IMR-90 (cell line): ENCODE measurements at regions not wholly inside any gene's neighbourhood (a gene's known extent, or its start where the extent isn't known, plus 50 kb on each side); places are given as distances from the start of the nearest gene placed in this dataset.

Experiments used
- ATAC-seq: fragments of 200-7000 bp; cut with Tn5 transposase; 2 replicates; pipeline ENCODE4 v1.9.1; 2020; ENCODE audit warnings: low read depth, mild to moderate bottlenecking, moderate library complexity
- BruUV-seq: library from RNA; stranded (reverse); fragments of 400-500 nt; replicated peaks from 2 replicates; lab custom pipeline; 2021; lab: Mats Ljungman, UMichigan
- CTCF ChIA-PET: fragments of 300-600 bp; formaldehyde crosslinking; extraction: SDS; loops from one replicate; lab custom pipeline; 2021; ENCODE audit warnings: antibody characterized with exemption; lab: Yijun Ruan, JAX
- POLR2A ChIA-PET: fragments of 300-600 bp; sonication (Branson Sonifier 250); formaldehyde crosslinking; loops from one replicate; lab custom pipeline; 2022; ENCODE audit warnings: antibody characterized with exemption; ENCODE audit not compliant: unreplicated experiment; lab: Charles Lee
- DNase-seq: peaks from one replicate; pipeline ENCODE4 v3.0.0; 2013
- H2AFZ ChIP-seq: replicated peaks from 2 replicates; pipeline ENCODE3; 2013; ENCODE audit warnings: low read length, mild to moderate bottlenecking; ENCODE audit not compliant: poor library complexity
- H2AK5ac ChIP-seq: 2 replicates; pipeline ENCODE4 v1.6.1; 2013; ENCODE audit warnings: low read depth, low read length, inconsistent platforms
- H2AK9ac ChIP-seq: replicated peaks from 2 replicates; pipeline ENCODE3; 2013; ENCODE audit warnings: mild to moderate bottlenecking, low read depth, low read length, moderate library complexity; ENCODE audit not compliant: poor library complexity
- H2BK120ac ChIP-seq: 2 replicates; pipeline ENCODE4 v1.6.1; 2013; ENCODE audit warnings: low read depth, low read length, inconsistent platforms
- H2BK15ac ChIP-seq: 3 replicates; pipeline ENCODE4 v1.6.1; 2013; ENCODE audit warnings: low read depth, low read length, inconsistent platforms
- H2BK20ac ChIP-seq: 2 replicates; pipeline ENCODE4 v1.6.1; 2013; ENCODE audit warnings: low read depth, mild to moderate bottlenecking, inconsistent platforms, low read length, moderate library complexity
- H2BK5ac ChIP-seq: 2 replicates; pipeline ENCODE4 v1.6.1; 2013; ENCODE audit warnings: mild to moderate bottlenecking, low read depth, low read length, inconsistent platforms; ENCODE audit not compliant: poor library complexity, severe bottlenecking
- H3K14ac ChIP-seq: replicated peaks from 2 replicates; pipeline ENCODE4 v1.6.1; 2013; ENCODE audit warnings: low read depth, low read length, inconsistent platforms
- H3K18ac ChIP-seq: 2 replicates; pipeline ENCODE4 v1.6.1; 2013; ENCODE audit warnings: low read depth, low read length, control low read depth
- H3K23ac ChIP-seq: 2 replicates; pipeline ENCODE4 v1.6.1; 2013; ENCODE audit warnings: low read depth, low read length, inconsistent platforms
- H3K27ac ChIP-seq: 2 replicates; pipeline ENCODE4 v1.5.1; 2013; ENCODE audit warnings: mild to moderate bottlenecking, control low read depth, low read length; ENCODE audit not compliant: insufficient read depth
- H3K27me3 ChIP-seq: 2 replicates; pipeline ENCODE4 v1.6.1; 2013; ENCODE audit warnings: low read length; ENCODE audit not compliant: control insufficient read depth, insufficient read depth
- H3K36me3 ChIP-seq: 2 replicates; pipeline ENCODE4 v1.6.1; 2013; ENCODE audit warnings: low read length, mixed read lengths; ENCODE audit not compliant: control insufficient read depth, insufficient read depth
- H3K4ac ChIP-seq: 2 replicates; pipeline ENCODE4 v1.6.1; 2013; ENCODE audit warnings: low read depth, low read length, inconsistent platforms
- H3K4me1 ChIP-seq: 2 replicates; pipeline ENCODE4 v1.6.1; 2013; ENCODE audit warnings: low read length, mixed read lengths; ENCODE audit not compliant: control insufficient read depth, insufficient read depth
- H3K4me2 ChIP-seq: 2 replicates; pipeline ENCODE4 v1.6.1; 2013; ENCODE audit warnings: low read depth, mild to moderate bottlenecking, control low read depth, low read length, moderate library complexity
- H3K4me3 ChIP-seq: 2 replicates; pipeline ENCODE4 v1.5.1; 2013; ENCODE audit warnings: low read depth, mild to moderate bottlenecking, control low read depth, low read length, moderate library complexity; ENCODE audit not compliant: insufficient read depth
- H3K56ac ChIP-seq: 2 replicates; pipeline ENCODE4 v1.6.1; 2013; ENCODE audit warnings: low read length, inconsistent platforms; ENCODE audit not compliant: insufficient read depth; ENCODE audit errors: extremely low read depth
- H3K79me1 ChIP-seq, 2 experiments: 2 replicates each; pipeline ENCODE4 v1.6.1; 2013; ENCODE audit warnings: low read length in 2 of 2, inconsistent platforms in 1 of 2, low read depth in 1 of 2
- H3K9ac ChIP-seq: 2 replicates; pipeline ENCODE4 v1.6.1; 2013; ENCODE audit warnings: low read depth, low read length, control low read depth
- H3K9me1 ChIP-seq: 2 replicates; pipeline ENCODE4 v1.6.1; 2013; ENCODE audit warnings: low read length, inconsistent platforms; ENCODE audit not compliant: insufficient read depth
- H3K9me3 ChIP-seq: 2 replicates; pipeline ENCODE4 v1.6.1; 2013; ENCODE audit warnings: low read length; ENCODE audit not compliant: control insufficient read depth, insufficient read depth
- H4K20me1 ChIP-seq: 2 replicates; pipeline ENCODE4 v1.6.1; 2013; ENCODE audit warnings: low read length, inconsistent platforms; ENCODE audit not compliant: insufficient read depth
- H4K5ac ChIP-seq: 2 replicates; pipeline ENCODE4 v1.6.1; 2013; ENCODE audit warnings: mild to moderate bottlenecking, low read depth, low read length, control low read depth
- H4K8ac ChIP-seq, 2 experiments: 2 replicates each; pipeline ENCODE4 v1.6.1; 2013; ENCODE audit warnings: low read depth in 2 of 2, low read length in 2 of 2, control low read depth in 1 of 2, inconsistent platforms in 1 of 2
- H4K91ac ChIP-seq: 2 replicates; pipeline ENCODE4 v1.6.1; 2013; ENCODE audit warnings: low read depth, low read length, inconsistent platforms; ENCODE audit not compliant: insufficient read depth
- BHLHE40 ChIP-seq: fragments of 150-350 bp; IDR thresholded peaks from 2 replicates; pipeline ENCODE4 v1.6.1; 2016; ENCODE audit warnings: mild to moderate bottlenecking, low read depth, low read length
- CEBPB ChIP-seq: IDR thresholded peaks from 2 replicates; pipeline ENCODE4 v1.6.1; 2012; ENCODE audit warnings: low read depth, low read length, improper control_type of control experiment
- CHD1 ChIP-seq: IDR thresholded peaks from 2 replicates; pipeline ENCODE4 v1.6.1; 2012; ENCODE audit warnings: low read depth, low read length, improper control_type of control experiment
- NFE2L2 ChIP-seq: fragments of 150-350 bp; IDR thresholded peaks from 2 replicates; pipeline ENCODE4 v1.6.1; 2016; ENCODE audit warnings: low read depth, mild to moderate bottlenecking, low read length
- RFX5 ChIP-seq: IDR thresholded peaks from 2 replicates; pipeline ENCODE4 v1.8.0; 2012; ENCODE audit warnings: low read depth, mild to moderate bottlenecking, low read length, moderate library complexity
- WGBS, 2 experiments: methylation state at CpG; one replicate each; pipeline versions ENCODE4 v1.1.5 to v1.1.7; 2013; ENCODE audit warnings: missing lambda C conversion rate in 2 of 2; ENCODE audit not compliant: insufficient read length in 1 of 2; ENCODE audit errors: extremely low coverage in 2 of 2; 5-methylcytosine and 5-hydroxymethylcytosine counted together
- dilution Hi-C: fragments of 300-500 bp; cut with HindIII; formaldehyde crosslinking; loops from one replicate; pipeline ENCODE4 v1.14.3; 2018; ENCODE audit warnings: low sequenced_read_pairs; ENCODE audit not compliant: unreplicated experiment
- in situ Hi-C: fragments of 300-500 bp; cut with MboI; formaldehyde crosslinking; loops from 3 replicates; pipeline ENCODE4 v1.14.3; 2019; ENCODE audit warnings: low sequenced_read_pairs, inconsistent platforms, mixed read lengths
- intact Hi-C: fragments of 100-400 bp; cut with micrococcal nuclease; formaldehyde crosslinking; loops from 2 replicates; pipeline ENCODE4 v1.10.0; 2022

- Histone ChIP-seq H3K4me2 (no peak overlapping the region), H3K18ac (no peak overlapping the region), H3K36me3 (no peaks in the 10 kb centered on the region), H2AK9ac (no peak overlapping the region), H3K27ac (no peak overlapping the region), H2BK15ac (no peak overlapping the region), H3K79me1 (no peaks in the 10 kb centered on the region), H3K9me3 (no peaks in the 10 kb centered on the region), H3K4ac (peak overlapping the region; percentile 33; the same call in 1 of the 2 replicates), H4K5ac (no peak overlapping the region), H3K56ac (no peak overlapping the region), H2BK120ac (peak overlapping the region; percentile 54; the same call in 1 of the 2 replicates), H3K23ac (no peak overlapping the region), H3K4me1 (peaks cover 3% of the 10 kb centered on the region), H3K14ac (0 out of 2 replicates have a peak overlapping the region, but pooled peaks have one; percentile 29), H2BK5ac (no peak overlapping the region), H4K8ac (peak overlapping the region in 1 of 2 experiments; percentile 29; a peak in 1 of 4 replicates), H4K20me1 (no peaks in the 10 kb centered on the region), H2BK20ac (peak overlapping the region; percentile 67), H3K27me3 (no peaks in the 10 kb centered on the region), H2AFZ (no peak overlapping the region), H3K9me1 (0 out of 2 replicates have a peak, but pooled peaks cover 2% of the 10 kb centered on the region), H2AK5ac (no peak overlapping the region), H3K9ac (no peak overlapping the region), H4K91ac (peak overlapping the region; percentile 63; the same call in 1 of the 2 replicates), H3K4me3 (no peak overlapping the region)
- ChIA-PET CTCF (no interaction called here), POLR2A (no interaction called here)
- no TSS peak for BruUV-seq
- DNase-seq (no peak), ATAC-seq (no peak)
- dilution Hi-C loops, result no loop called here
- 0 out of 2 replicates have a peak, but pooled peaks have one; percentile 19 for TF ChIP-seq CEBPB
- TF ChIP-seq BHLHE40, result no peak
- no peak for TF ChIP-seq RFX5
- TF ChIP-seq CHD1, result no peak
- no peak for TF ChIP-seq NFE2L2
- intact Hi-C loops, result no loop called here
- in situ Hi-C loops, result no loop called here
- no CpG with 5 or more reads among the region's 4 CpGs for WGBS, 2 experiments
Observed at GRCh38 chr1:224554620-224555259, 61.4 kb upstream of the CNIH3 start.
